ENCODE measurements at regions not wholly inside any gene's neighbourhood (a gene's known extent, or its start where the extent isn't known, plus 50 kb on each side); places are given as distances from the start of the nearest gene placed in this dataset.

- TF ChIP-seq POLR2AphosphoS5 (IDR thresholded peaks at IDR 0.05; ENCODE audit: low read depth) (no peak), CTCF (IDR thresholded peaks at IDR 0.05; ENCODE audit: insufficient read depth, low read length) (no peak), GABPA (IDR thresholded peaks at IDR 0.05; ENCODE audit: low read depth) (no peak), SPI1 (IDR thresholded peaks at IDR 0.05; ENCODE audit: borderline replicate concordance, low read depth) (no peak)
- TF ChIP-seq, protein P1, sequence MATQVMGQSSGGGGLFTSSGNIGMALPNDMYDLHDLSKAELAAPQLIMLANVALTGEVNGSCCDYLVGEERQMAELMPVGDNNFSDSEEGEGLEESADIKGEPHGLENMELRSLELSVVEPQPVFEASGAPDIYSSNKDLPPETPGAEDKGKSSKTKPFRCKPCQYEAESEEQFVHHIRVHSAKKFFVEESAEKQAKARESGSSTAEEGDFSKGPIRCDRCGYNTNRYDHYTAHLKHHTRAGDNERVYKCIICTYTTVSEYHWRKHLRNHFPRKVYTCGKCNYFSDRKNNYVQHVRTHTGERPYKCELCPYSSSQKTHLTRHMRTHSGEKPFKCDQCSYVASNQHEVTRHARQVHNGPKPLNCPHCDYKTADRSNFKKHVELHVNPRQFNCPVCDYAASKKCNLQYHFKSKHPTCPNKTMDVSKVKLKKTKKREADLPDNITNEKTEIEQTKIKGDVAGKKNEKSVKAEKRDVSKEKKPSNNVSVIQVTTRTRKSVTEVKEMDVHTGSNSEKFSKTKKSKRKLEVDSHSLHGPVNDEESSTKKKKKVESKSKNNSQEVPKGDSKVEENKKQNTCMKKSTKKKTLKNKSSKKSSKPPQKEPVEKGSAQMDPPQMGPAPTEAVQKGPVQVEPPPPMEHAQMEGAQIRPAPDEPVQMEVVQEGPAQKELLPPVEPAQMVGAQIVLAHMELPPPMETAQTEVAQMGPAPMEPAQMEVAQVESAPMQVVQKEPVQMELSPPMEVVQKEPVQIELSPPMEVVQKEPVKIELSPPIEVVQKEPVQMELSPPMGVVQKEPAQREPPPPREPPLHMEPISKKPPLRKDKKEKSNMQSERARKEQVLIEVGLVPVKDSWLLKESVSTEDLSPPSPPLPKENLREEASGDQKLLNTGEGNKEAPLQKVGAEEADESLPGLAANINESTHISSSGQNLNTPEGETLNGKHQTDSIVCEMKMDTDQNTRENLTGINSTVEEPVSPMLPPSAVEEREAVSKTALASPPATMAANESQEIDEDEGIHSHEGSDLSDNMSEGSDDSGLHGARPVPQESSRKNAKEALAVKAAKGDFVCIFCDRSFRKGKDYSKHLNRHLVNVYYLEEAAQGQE (IDR thresholded peaks at IDR 0.05; ENCODE audit: insufficient replicate concordance, low read depth), result no peak
- H3K27me3 ChIP-seq (ENCODE audit: insufficient read depth, poor library complexity, severe bottlenecking), result peaks cover 3% of the 10 kb centered on the region
- no peak overlapping the region for H3K4me3 ChIP-seq (replicated peaks; ENCODE audit: insufficient read depth, low read length)
- H3K27ac ChIP-seq (replicated peaks), result no peak overlapping the region
- no peak for DNase-seq (ENCODE audit: low read depth in 1 of 2, low spot score in 1 of 2)
Observed at GRCh38 chr2:221807706-221808105, 235.6 kb upstream of the EPHA4 start.

DNA sequence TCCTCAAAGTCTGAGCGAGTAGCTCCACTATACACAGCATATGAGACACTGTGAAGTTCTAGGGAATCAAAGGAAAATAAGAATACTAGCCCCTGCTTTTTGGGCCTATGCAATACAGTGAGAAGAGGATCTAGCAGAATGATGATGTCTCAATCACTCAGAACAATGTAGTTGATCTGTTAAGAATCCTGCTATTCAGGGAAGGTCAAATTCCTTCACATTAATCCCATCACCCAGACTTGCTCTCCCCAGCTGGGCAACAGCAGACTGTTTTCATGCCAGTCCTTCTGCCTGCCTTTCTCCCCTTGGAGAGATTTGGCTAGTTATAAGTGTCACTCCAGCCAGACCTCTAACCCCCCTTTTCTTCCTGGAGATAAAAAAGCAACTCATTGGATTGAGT lies 230.0 kb upstream of the EPHA4 start:
- Histone ChIP-seq H3K27me3 (ENCODE audit: insufficient read depth, poor library complexity, severe bottlenecking) (peaks cover 3% of the 10 kb centered on the region), H3K4me3 (replicated peaks; ENCODE audit: insufficient read depth, low read length) (no peak overlapping the region), H3K27ac (replicated peaks) (no peak overlapping the region)
- TF ChIP-seq CTCF (IDR thresholded peaks at IDR 0.05; ENCODE audit: insufficient read depth, low read length), result no peak
- DNase-seq (ENCODE audit: low read depth in 1 of 2, low spot score in 1 of 2), result no peak

DNA sequence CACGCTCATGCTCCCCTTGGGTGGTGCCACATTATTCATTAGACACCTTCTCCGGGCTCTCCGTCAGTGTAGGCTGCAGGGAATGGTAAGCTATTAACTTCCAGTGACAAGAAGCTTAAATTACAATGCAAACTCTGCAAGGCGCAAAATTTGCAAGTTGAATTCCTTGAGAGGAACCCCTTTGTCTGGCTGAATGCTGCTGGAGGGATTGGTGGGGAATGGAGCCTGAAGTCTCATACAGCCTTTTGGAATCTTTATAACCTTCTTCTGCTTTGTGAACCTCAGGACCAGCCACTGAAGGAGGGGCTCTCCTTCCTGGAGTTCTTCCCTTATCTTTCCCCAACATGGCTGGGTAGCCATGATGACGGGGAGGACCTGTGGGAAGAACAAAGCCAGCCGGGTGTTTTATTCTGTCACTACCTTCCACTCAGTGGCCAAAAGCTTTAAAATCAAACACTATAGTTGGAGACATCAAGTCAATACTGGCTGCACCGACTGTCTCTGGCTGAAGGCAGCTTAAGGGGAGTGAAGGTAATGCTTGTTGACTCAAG lies 220.9 kb upstream of the EPHA4 start:
- no peak overlapping the region for H3K27ac ChIP-seq (replicated peaks)
- no peak for DNase-seq (ENCODE audit: low read depth in 1 of 2, low spot score in 1 of 2)
- H3K27me3 ChIP-seq (ENCODE audit: insufficient read depth, poor library complexity, severe bottlenecking), result no peaks in the 10 kb centered on the region
- TF ChIP-seq CTCF (IDR thresholded peaks at IDR 0.05; ENCODE audit: insufficient read depth, low read length) (no peak), GABPA (IDR thresholded peaks at IDR 0.05; ENCODE audit: low read depth) (no peak), POLR2AphosphoS5 (IDR thresholded peaks at IDR 0.05; ENCODE audit: low read depth) (no peak), SPI1 (IDR thresholded peaks at IDR 0.05; ENCODE audit: borderline replicate concordance, low read depth) (no peak)
- TF ChIP-seq, protein P1 (IDR thresholded peaks at IDR 0.05; ENCODE audit: insufficient replicate concordance, low read depth), result no peak
- no peak overlapping the region for H3K4me3 ChIP-seq (replicated peaks; ENCODE audit: insufficient read depth, low read length)

- Histone ChIP-seq H3K27me3 (ENCODE audit: insufficient read depth, poor library complexity, severe bottlenecking) (no peaks in the 10 kb centered on the region), H3K4me3 (replicated peaks; ENCODE audit: insufficient read depth, low read length) (no peak overlapping the region), H3K27ac (replicated peaks) (no peak overlapping the region)
- no peak for DNase-seq (ENCODE audit: low read depth in 1 of 2, low spot score in 1 of 2)
- TF ChIP-seq CTCF (IDR thresholded peaks at IDR 0.05; ENCODE audit: insufficient read depth, low read length) (no peak), GABPA (IDR thresholded peaks at IDR 0.05; ENCODE audit: low read depth) (no peak), SPI1 (IDR thresholded peaks at IDR 0.05; ENCODE audit: borderline replicate concordance, low read depth) (no peak)
Observed at GRCh38 chr2:221791844-221792243, 219.7 kb upstream of the EPHA4 start.
